ENCODE measurements at regions not wholly inside any gene's neighbourhood (a gene's known extent, or its start where the extent isn't known, plus 50 kb on each side); places are given as distances from the start of the nearest gene placed in this dataset.

DNA sequence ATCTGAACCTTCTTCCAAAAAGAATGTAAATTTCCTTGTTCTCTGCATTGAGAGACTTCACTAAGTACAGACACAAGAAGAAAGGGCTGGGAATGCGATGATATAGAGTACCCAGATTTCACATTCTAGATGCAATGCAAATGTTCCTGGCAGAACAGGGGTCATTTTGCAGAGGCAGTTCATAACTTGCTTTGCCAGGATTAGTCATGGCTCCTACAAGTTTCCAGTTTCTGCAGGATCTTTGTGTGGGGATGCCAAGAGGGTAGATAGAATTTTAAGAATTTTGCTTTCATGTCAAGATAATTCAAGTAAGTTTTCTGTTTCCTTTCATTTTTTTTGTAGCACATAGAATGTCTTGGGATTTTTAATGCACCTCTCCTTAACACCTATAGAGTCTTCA lies 181.2 kb downstream of the FGF9 start:
- peaks cover 0 to 3% (median 0%) of the 10 kb centered on the region in 3 experiments; a peak in 3 of 7 replicates for H3K36me3 Mint-ChIP-seq (ENCODE audit: insufficient read depth in 1 of 3, low read depth in 3 of 3)
- H3K9me3 ChIP-seq (ENCODE audit: control insufficient read depth, low read depth, low read length), result no peaks in the 10 kb centered on the region
- H3K14ac ChIP-seq (ENCODE audit: insufficient read depth, low read length), result no peak overlapping the region
- no peak overlapping the region for H4K91ac ChIP-seq (ENCODE audit: insufficient read length, low read depth, low read length)
- H2BK20ac ChIP-seq (ENCODE audit: low read depth, low read length, poor library complexity, severe bottlenecking), result no peak overlapping the region
- H3K79me1 ChIP-seq (ENCODE audit: insufficient read depth, low read depth, low read length, poor library complexity, severe bottlenecking), result no peaks in the 10 kb centered on the region
- no peaks in the 10 kb centered on the region for H3K79me2 ChIP-seq (ENCODE audit: insufficient read depth, low read length)
- no peak overlapping the region for H3K56ac ChIP-seq (ENCODE audit: insufficient read length, low read depth, low read length)
- H2BK5ac ChIP-seq (ENCODE audit: insufficient read length, low read length), result no peak overlapping the region
- H4K5ac ChIP-seq (ENCODE audit: insufficient read length, low read depth, low read length), result no peak overlapping the region
- H3K4me1 Mint-ChIP-seq, result peaks cover 8 to 11% of the 10 kb centered on the region in 2 experiments
- H2BK120ac ChIP-seq (ENCODE audit: low read depth, low read length, poor library complexity, severe bottlenecking), result no peak overlapping the region
- no peak overlapping the region for H3K9ac ChIP-seq (ENCODE audit: extremely low read depth, insufficient read length, low read length)
- no peak overlapping the region for H4K8ac ChIP-seq (replicated peaks; ENCODE audit: insufficient read length, low read depth, low read length)
- no peaks in the 10 kb centered on the region for H4K20me1 ChIP-seq (ENCODE audit: control insufficient read depth, insufficient read depth, insufficient read length)
- H3K27ac Mint-ChIP-seq, result no peak overlapping the region
- H3K23ac ChIP-seq (ENCODE audit: insufficient read length, low read depth, low read length), result no peak overlapping the region
- H2AK5ac ChIP-seq (ENCODE audit: insufficient read length, low read length), result no peak overlapping the region
- H3K18ac ChIP-seq (ENCODE audit: insufficient read length, low read depth, low read length), result no peak overlapping the region
- no peak overlapping the region for H3K4ac ChIP-seq (ENCODE audit: low read depth, low read length)
- TF ChIP-seq, protein P1, sequence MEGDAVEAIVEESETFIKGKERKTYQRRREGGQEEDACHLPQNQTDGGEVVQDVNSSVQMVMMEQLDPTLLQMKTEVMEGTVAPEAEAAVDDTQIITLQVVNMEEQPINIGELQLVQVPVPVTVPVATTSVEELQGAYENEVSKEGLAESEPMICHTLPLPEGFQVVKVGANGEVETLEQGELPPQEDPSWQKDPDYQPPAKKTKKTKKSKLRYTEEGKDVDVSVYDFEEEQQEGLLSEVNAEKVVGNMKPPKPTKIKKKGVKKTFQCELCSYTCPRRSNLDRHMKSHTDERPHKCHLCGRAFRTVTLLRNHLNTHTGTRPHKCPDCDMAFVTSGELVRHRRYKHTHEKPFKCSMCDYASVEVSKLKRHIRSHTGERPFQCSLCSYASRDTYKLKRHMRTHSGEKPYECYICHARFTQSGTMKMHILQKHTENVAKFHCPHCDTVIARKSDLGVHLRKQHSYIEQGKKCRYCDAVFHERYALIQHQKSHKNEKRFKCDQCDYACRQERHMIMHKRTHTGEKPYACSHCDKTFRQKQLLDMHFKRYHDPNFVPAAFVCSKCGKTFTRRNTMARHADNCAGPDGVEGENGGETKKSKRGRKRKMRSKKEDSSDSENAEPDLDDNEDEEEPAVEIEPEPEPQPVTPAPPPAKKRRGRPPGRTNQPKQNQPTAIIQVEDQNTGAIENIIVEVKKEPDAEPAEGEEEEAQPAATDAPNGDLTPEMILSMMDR (conservative IDR thresholded peaks at IDR 0.05), result no peak
- no peak for DNase-seq
- H3K9me3 Mint-ChIP-seq, result peaks cover 2 to 3% of the 10 kb centered on the region in 2 experiments; a peak in 4 of 5 replicates
- H2BK15ac ChIP-seq (ENCODE audit: low read depth, low read length), result no peak overlapping the region
- no peak overlapping the region for H3K27ac ChIP-seq (ENCODE audit: insufficient read length, low read depth, low read length)
- H3K4me1 ChIP-seq (ENCODE audit: insufficient read depth, low read length), result no peaks in the 10 kb centered on the region
- no peaks in the 10 kb centered on the region for H3K23me2 ChIP-seq (ENCODE audit: insufficient read length, low read depth, low read length, poor library complexity, severe bottlenecking)
- no peak overlapping the region for H3K4me2 ChIP-seq (ENCODE audit: insufficient read depth, insufficient read length, low read length)
- peaks cover 2% of the 10 kb centered on the region for H3K27me3 Mint-ChIP-seq (ENCODE audit: low read depth)
- H3K27me3 ChIP-seq (ENCODE audit: insufficient read depth, low read length), result no peaks in the 10 kb centered on the region
- no peak overlapping the region for H3T11ph ChIP-seq (ENCODE audit: low read length)
- H2BK12ac ChIP-seq (ENCODE audit: insufficient read length, low read depth, low read length), result no peak overlapping the region
- no peak overlapping the region for H3K4me3 Mint-ChIP-seq
- H2AFZ ChIP-seq (ENCODE audit: low read length), result no peak overlapping the region
- whole genome bisulfite sequencing (ENCODE audit: extremely low coverage, insufficient read length, low lambda C conversion rate), result no CpG with 5 or more reads among the region's 1 CpG
